ENCODE measurements at regions not wholly inside any gene's neighbourhood (a gene's known extent, or its start where the extent isn't known, plus 50 kb on each side); places are given as distances from the start of the nearest gene placed in this dataset.

DNA sequence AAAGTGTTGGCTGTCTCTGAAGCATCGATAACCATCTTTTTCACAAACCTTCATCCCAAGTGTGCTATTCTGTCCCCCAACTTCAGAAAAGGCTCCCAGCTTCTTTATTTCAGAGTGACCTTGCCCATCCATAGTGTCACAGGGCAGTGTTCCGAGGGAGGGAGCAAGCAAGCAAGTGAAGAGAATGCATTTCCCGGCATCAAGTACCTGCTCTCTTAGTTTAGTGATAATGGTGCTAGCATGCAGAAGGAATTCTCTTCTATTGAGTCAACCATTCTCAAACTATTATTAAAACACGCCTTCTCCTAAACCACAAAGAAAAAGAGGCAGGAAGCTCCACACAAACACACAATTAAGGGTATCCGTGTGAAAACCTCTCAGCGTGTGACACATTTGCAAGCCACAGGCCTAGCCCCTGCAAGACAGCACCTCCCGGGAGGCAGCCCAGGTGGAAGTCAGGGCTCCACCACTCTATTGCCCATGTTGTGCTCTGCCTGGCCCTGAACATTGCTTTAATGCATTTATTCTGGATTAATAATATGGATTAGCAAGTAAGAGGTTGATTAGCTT lies 504.9 kb downstream of the GALR1 start:
- no peak overlapping the region for H3K4me2 ChIP-seq (ENCODE audit: low read length)
- no peaks in the 10 kb centered on the region for H3K36me3 ChIP-seq (replicated peaks; ENCODE audit: low read depth, low read length)
- no peaks in the 10 kb centered on the region for H4K20me1 ChIP-seq (ENCODE audit: insufficient read depth, low read length)
- no peak overlapping the region for H3K27ac ChIP-seq (ENCODE audit: low read length)
- no peak overlapping the region for H2AFZ ChIP-seq (ENCODE audit: low read depth, low read length)
- H3K4me1 ChIP-seq (ENCODE audit: low read length): no peaks in the 10 kb centered on the region
- TF ChIP-seq EZH2phosphoT487 (IDR thresholded peaks at IDR 0.05; ENCODE audit: low read depth): no peak
- H3K9ac ChIP-seq (ENCODE audit: low read length): no peak overlapping the region
- H3K9me3 ChIP-seq (ENCODE audit: insufficient read depth, low read length): no peaks in the 10 kb centered on the region
- H3K79me2 ChIP-seq (ENCODE audit: low read length): no peaks in the 10 kb centered on the region
- no peaks in the 10 kb centered on the region for H3K27me3 ChIP-seq (ENCODE audit: low read depth, low read length)
- H3K4me3 ChIP-seq (ENCODE audit: low read length): no peak overlapping the region

DNA sequence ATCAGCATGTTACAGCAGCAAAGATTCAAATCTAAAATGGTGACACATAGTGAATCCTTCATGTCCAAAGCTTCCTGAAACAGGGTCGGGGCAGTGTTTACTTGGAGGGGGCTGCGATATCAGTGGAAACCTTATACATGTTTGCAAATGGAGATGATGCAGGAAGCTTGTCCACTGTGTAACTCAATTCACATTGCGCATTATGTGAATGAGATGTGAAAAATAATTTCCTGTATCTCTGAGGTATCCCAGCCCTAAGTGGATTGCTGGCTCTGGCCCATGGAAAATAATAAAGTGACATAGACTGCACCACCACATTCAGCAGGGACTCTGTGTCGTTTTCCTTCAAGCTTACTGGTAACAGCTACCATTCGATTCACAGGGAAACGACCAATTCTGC lies 505.5 kb downstream of the GALR1 start:
- Histone ChIP-seq H3K36me3 (replicated peaks; ENCODE audit: low read depth, low read length) (no peaks in the 10 kb centered on the region), H3K4me1 (ENCODE audit: low read length) (no peaks in the 10 kb centered on the region), H3K9me3 (ENCODE audit: insufficient read depth, low read length) (no peaks in the 10 kb centered on the region), H3K27me3 (ENCODE audit: low read depth, low read length) (no peaks in the 10 kb centered on the region), H3K79me2 (ENCODE audit: low read length) (no peaks in the 10 kb centered on the region), H3K27ac (ENCODE audit: low read length) (no peak overlapping the region), H3K4me2 (ENCODE audit: low read length) (no peak overlapping the region), H4K20me1 (ENCODE audit: insufficient read depth, low read length) (no peaks in the 10 kb centered on the region), H3K4me3 (ENCODE audit: low read length) (no peak overlapping the region), H3K9ac (ENCODE audit: low read length) (no peak overlapping the region), H2AFZ (ENCODE audit: low read depth, low read length) (no peak overlapping the region)
- no peak for TF ChIP-seq EZH2phosphoT487 (IDR thresholded peaks at IDR 0.05; ENCODE audit: low read depth)
- TF ChIP-seq, protein P1, sequence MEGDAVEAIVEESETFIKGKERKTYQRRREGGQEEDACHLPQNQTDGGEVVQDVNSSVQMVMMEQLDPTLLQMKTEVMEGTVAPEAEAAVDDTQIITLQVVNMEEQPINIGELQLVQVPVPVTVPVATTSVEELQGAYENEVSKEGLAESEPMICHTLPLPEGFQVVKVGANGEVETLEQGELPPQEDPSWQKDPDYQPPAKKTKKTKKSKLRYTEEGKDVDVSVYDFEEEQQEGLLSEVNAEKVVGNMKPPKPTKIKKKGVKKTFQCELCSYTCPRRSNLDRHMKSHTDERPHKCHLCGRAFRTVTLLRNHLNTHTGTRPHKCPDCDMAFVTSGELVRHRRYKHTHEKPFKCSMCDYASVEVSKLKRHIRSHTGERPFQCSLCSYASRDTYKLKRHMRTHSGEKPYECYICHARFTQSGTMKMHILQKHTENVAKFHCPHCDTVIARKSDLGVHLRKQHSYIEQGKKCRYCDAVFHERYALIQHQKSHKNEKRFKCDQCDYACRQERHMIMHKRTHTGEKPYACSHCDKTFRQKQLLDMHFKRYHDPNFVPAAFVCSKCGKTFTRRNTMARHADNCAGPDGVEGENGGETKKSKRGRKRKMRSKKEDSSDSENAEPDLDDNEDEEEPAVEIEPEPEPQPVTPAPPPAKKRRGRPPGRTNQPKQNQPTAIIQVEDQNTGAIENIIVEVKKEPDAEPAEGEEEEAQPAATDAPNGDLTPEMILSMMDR (IDR thresholded peaks at IDR 0.05; ENCODE audit: low read depth, low read length): no peak

DNA sequence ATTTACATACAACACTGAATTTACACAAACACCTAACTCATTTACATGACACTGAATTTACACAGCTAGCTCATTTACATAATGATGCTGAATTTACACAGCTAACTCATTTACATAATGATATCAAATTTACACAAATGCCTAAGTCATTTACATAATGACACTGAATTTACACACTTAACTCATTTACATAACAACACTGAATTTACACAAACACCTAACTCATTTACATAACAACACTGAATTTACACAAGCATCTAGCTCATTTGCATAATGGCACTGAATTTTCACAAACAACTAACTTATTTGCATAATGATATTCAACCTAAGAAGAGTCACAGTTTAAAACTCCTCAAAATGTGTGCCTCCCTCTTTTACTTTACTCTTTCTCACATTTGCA lies 511.7 kb downstream of the GALR1 start:
- H3K27me3 ChIP-seq (ENCODE audit: low read depth, low read length): no peaks in the 10 kb centered on the region
- no peaks in the 10 kb centered on the region for H4K20me1 ChIP-seq (ENCODE audit: insufficient read depth, low read length)
- no peak overlapping the region for H2AFZ ChIP-seq (ENCODE audit: low read depth, low read length)
- H3K27ac ChIP-seq (ENCODE audit: low read length): no peak overlapping the region
- no peak overlapping the region for H3K9ac ChIP-seq (ENCODE audit: low read length)
- H3K79me2 ChIP-seq (ENCODE audit: low read length): no peaks in the 10 kb centered on the region
- no peak overlapping the region for H3K4me3 ChIP-seq (ENCODE audit: low read length)
- no peaks in the 10 kb centered on the region for H3K9me3 ChIP-seq (ENCODE audit: insufficient read depth, low read length)
- no peak overlapping the region for H3K4me2 ChIP-seq (ENCODE audit: low read length)
- no peaks in the 10 kb centered on the region for H3K4me1 ChIP-seq (ENCODE audit: low read length)
- TF ChIP-seq EZH2phosphoT487 (IDR thresholded peaks at IDR 0.05; ENCODE audit: low read depth): no peak
- TF ChIP-seq, protein P1 (IDR thresholded peaks at IDR 0.05; ENCODE audit: low read depth, low read length): no peak
- no peaks in the 10 kb centered on the region for H3K36me3 ChIP-seq (replicated peaks; ENCODE audit: low read depth, low read length)

GRCh38 chr18:77762014-77762413 lies 512.4 kb downstream of the GALR1 start:
- Histone ChIP-seq H3K9me3 (ENCODE audit: insufficient read depth, low read length) (no peaks in the 10 kb centered on the region), H3K27ac (ENCODE audit: low read length) (no peak overlapping the region), H3K36me3 (replicated peaks; ENCODE audit: low read depth, low read length) (no peaks in the 10 kb centered on the region), H3K9ac (ENCODE audit: low read length) (no peak overlapping the region), H2AFZ (ENCODE audit: low read depth, low read length) (no peak overlapping the region), H3K4me2 (ENCODE audit: low read length) (no peak overlapping the region), H3K4me3 (ENCODE audit: low read length) (no peak overlapping the region), H3K4me1 (ENCODE audit: low read length) (no peaks in the 10 kb centered on the region), H3K27me3 (ENCODE audit: low read depth, low read length) (no peaks in the 10 kb centered on the region), H3K79me2 (ENCODE audit: low read length) (no peaks in the 10 kb centered on the region), H4K20me1 (ENCODE audit: insufficient read depth, low read length) (no peaks in the 10 kb centered on the region)
- no peak for TF ChIP-seq EZH2phosphoT487 (IDR thresholded peaks at IDR 0.05; ENCODE audit: low read depth)
- TF ChIP-seq, protein P1 (IDR thresholded peaks at IDR 0.05; ENCODE audit: low read depth, low read length): no peak
